ENCODE measurements at regions not wholly inside any gene's neighbourhood (a gene's known extent, or its start where the extent isn't known, plus 50 kb on each side); places are given as distances from the start of the nearest gene placed in this dataset.

GRCh38 chr6:44042261-44042988 lies 84.8 kb downstream of the MRPL14 start:
- Histone ChIP-seq H3K27ac (no peak overlapping the region), H3K36me3 (no peaks in the 10 kb centered on the region), H3K4me1 (ENCODE audit: control insufficient read depth in 1 of 2, low read depth in 2 of 2) (peaks cover 11 to 16% of the 10 kb centered on the region in 2 donors), H3K27me3 (replicated peaks; ENCODE audit: insufficient read depth) (no peaks in the 10 kb centered on the region), H3K9me3 (no peaks in the 10 kb centered on the region), H3K4me3 (no peak overlapping the region)
- DNase-seq (ENCODE audit: low spot score) (no peak), ATAC-seq (ENCODE audit: insufficient number of reproducible peaks, low FRiP score, low read depth) (no peak)
- TF ChIP-seq, protein P1, sequence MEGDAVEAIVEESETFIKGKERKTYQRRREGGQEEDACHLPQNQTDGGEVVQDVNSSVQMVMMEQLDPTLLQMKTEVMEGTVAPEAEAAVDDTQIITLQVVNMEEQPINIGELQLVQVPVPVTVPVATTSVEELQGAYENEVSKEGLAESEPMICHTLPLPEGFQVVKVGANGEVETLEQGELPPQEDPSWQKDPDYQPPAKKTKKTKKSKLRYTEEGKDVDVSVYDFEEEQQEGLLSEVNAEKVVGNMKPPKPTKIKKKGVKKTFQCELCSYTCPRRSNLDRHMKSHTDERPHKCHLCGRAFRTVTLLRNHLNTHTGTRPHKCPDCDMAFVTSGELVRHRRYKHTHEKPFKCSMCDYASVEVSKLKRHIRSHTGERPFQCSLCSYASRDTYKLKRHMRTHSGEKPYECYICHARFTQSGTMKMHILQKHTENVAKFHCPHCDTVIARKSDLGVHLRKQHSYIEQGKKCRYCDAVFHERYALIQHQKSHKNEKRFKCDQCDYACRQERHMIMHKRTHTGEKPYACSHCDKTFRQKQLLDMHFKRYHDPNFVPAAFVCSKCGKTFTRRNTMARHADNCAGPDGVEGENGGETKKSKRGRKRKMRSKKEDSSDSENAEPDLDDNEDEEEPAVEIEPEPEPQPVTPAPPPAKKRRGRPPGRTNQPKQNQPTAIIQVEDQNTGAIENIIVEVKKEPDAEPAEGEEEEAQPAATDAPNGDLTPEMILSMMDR (IDR thresholded peaks at IDR 0.05): no peak

DNA sequence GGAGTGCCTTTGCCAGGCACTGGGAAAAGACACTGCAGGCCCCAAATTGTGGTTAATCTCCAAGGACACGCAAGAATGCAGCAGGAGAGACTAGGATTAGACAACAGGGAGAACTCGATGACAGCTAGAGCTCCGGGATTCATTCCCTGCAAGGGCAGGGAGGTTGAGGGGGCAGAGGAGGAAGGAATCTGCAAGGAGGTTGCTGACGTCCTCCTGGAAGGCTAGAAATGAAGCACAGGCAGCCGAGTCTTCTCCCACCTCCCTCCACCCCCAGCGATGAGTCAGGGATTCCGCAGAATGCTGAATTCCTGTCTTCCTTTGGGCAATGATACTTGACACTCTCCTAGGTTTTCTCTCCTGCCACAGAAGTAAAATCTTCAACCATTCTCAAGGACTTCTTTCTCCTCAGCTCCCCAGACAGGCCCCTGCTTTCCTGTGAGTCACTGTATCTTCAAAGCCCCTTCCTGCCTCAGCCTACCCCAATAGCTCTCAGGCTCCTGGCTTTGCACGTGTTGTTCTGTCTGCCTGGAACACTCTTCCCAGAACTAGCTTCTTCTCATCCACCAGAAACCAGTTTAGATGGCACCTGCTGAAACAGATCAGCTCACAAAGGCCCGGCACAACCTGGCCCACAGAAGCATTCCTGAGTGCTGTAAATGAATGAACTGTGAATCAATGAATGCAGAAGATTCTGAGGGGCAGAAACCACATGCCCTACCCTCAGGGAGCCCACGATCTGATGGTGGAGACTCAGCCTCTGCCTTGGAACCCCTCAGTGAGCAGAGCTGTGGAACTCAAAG lies 85.6 kb downstream of the MRPL14 start:
- H3K4me1 ChIP-seq (ENCODE audit: control insufficient read depth in 1 of 2, low read depth in 2 of 2): peaks cover 11 to 16% of the 10 kb centered on the region in 2 donors
- DNase-seq (ENCODE audit: low spot score) (no peak), ATAC-seq (ENCODE audit: insufficient number of reproducible peaks, low FRiP score, low read depth) (no peak)
- no peaks in the 10 kb centered on the region for H3K36me3 ChIP-seq
- H3K4me3 ChIP-seq: no peak overlapping the region
- TF ChIP-seq, protein P1 (IDR thresholded peaks at IDR 0.05): no peak
- H3K27ac ChIP-seq: no peak overlapping the region
- H3K27me3 ChIP-seq (replicated peaks; ENCODE audit: insufficient read depth): no peaks in the 10 kb centered on the region
- no peaks in the 10 kb centered on the region for H3K9me3 ChIP-seq

- Histone ChIP-seq H3K27ac (no peak overlapping the region), H3K9me3 (no peaks in the 10 kb centered on the region), H3K4me3 (no peak overlapping the region), H3K27me3 (replicated peaks; ENCODE audit: insufficient read depth) (no peaks in the 10 kb centered on the region), H3K36me3 (no peaks in the 10 kb centered on the region), H3K4me1 (ENCODE audit: control insufficient read depth in 1 of 2, low read depth in 2 of 2) (peaks cover 11 to 16% of the 10 kb centered on the region in 2 donors)
- DNase-seq (ENCODE audit: low spot score): no peak
- TF ChIP-seq, protein P1 (IDR thresholded peaks at IDR 0.05): no peak
- no peak for ATAC-seq (ENCODE audit: insufficient number of reproducible peaks, low FRiP score, low read depth)
These were observed 86.5 kb downstream of the MRPL14 start for GRCh38 chr6:44040786-44041185.

- Histone ChIP-seq H3K4me3 (no peak overlapping the region), H3K9me3 (no peaks in the 10 kb centered on the region), H3K36me3 (no peaks in the 10 kb centered on the region), H3K27me3 (replicated peaks; ENCODE audit: insufficient read depth) (no peaks in the 10 kb centered on the region), H3K4me1 (ENCODE audit: control insufficient read depth in 1 of 2, low read depth in 2 of 2) (peaks cover 9 to 11% of the 10 kb centered on the region in 2 donors), H3K27ac (no peak overlapping the region)
- TF ChIP-seq, protein P1 (IDR thresholded peaks at IDR 0.05): no peak
- DNase-seq (ENCODE audit: low spot score): no peak
- ATAC-seq (ENCODE audit: insufficient number of reproducible peaks, low FRiP score, low read depth): no peak
These were observed 87.4 kb downstream of the MRPL14 start for GRCh38 chr6:44039839-44040350.

GRCh38 chr6:44039191-44039719 lies 88.0 kb downstream of the MRPL14 start:
- Histone ChIP-seq H3K4me1 (ENCODE audit: control insufficient read depth in 1 of 2, low read depth in 2 of 2) (peaks cover 9 to 11% of the 10 kb centered on the region in 2 donors), H3K27ac (no peak overlapping the region), H3K36me3 (no peaks in the 10 kb centered on the region), H3K4me3 (no peak overlapping the region), H3K9me3 (no peaks in the 10 kb centered on the region), H3K27me3 (replicated peaks; ENCODE audit: insufficient read depth) (no peaks in the 10 kb centered on the region)
- TF ChIP-seq, protein P1 (IDR thresholded peaks at IDR 0.05): no peak
- ATAC-seq (ENCODE audit: insufficient number of reproducible peaks, low FRiP score, low read depth) (no peak), DNase-seq (ENCODE audit: low spot score) (no peak)
